ENCODE measurements at regions not wholly inside any gene's neighbourhood (a gene's known extent, or its start where the extent isn't known, plus 50 kb on each side); places are given as distances from the start of the nearest gene placed in this dataset.

DNA sequence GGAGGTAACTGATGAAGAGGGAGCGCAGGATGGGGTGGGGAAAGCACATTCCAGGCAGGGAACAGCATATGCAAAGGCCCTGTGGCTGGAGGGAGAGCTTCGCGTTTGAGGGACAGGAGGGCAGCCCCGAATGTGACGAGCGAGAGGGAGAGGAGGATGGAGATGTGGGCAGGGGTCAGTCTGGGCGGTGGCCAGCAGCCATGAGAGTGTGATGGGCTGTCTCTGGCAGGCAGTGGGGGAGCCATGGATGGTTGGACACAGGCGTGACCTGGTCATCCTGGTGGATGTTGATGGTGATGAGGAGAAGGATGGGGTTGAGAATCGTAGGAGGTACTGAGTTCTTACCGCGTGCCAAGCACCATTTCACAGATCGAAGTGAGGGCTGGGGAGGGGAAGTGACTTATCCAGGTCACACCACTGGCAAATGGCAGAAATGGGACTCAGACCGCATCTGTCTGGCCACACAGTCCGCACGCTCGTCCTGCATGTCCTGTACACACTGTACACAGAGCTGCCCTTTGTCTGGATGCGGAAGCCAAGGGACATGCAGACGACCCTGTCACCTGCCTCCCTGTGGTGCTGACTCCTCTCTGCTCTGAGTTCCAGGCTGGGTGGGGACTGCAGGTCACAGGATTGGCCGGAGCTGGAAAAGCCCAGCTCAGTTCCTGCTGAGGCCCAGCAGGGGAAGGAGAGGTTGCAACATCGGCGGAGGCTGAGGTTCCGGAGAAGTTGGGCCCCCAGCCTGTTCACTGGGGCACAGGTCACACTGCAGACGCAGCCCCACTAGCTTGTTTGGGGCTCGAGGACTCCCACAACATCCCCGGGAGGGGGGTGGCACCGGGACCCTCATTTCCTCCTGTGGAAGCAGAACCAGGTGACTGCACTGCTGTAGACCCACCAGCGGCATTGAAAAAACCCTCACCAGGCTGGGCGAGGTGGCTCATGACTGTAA, 165.6 kb upstream of the IER5L start:
- no peak overlapping the region for H2BK5ac ChIP-seq (ENCODE audit: low read depth, low read length, poor library complexity, severe bottlenecking)
- WGBS = 72% methylated on average over 28 of the region's 28 CpGs
- peak; percentile 71 for DNase-seq
- peak overlapping the region; percentile 77 for H4K91ac ChIP-seq (ENCODE audit: low read length)
- no peak overlapping the region for H3K4me3 ChIP-seq (ENCODE audit: insufficient read depth in 1 of 2, low read depth in 1 of 2, low read length in 2 of 2)
- peak overlapping the region; percentile 86 to 97 for H2BK12ac ChIP-seq (ENCODE audit: low read length in 2 of 2)
- H3K14ac ChIP-seq (ENCODE audit: low read length in 2 of 2) = peak overlapping the region in 1 of 2 experiments; percentile 50
- H3K4ac ChIP-seq (ENCODE audit: low read depth in 1 of 2, low read length in 2 of 2) = peak overlapping the region; percentile 55 to 94
- peaks cover 0 to 5% of the 10 kb centered on the region in 2 experiments for H3K36me3 ChIP-seq (ENCODE audit: control insufficient read depth in 1 of 2, insufficient read depth in 2 of 2, low read depth in 1 of 2, low read length in 2 of 2)
- peaks cover 30% of the 10 kb centered on the region for H3K4me1 ChIP-seq (ENCODE audit: control insufficient read depth, insufficient read depth, low read depth, low read length)
- no peak overlapping the region for H2AFZ ChIP-seq (ENCODE audit: low read depth, low read length)
- H3K9me3 ChIP-seq (ENCODE audit: control insufficient read depth, low read length) = no peaks in the 10 kb centered on the region
- peak overlapping the region; percentile 40 for H2AK5ac ChIP-seq (ENCODE audit: low read length, severe bottlenecking)
- no peak overlapping the region for H3K27ac ChIP-seq (ENCODE audit: low read length, poor library complexity, severe bottlenecking)
- peak overlapping the region; percentile 40 for H2BK120ac ChIP-seq (ENCODE audit: low read depth, low read length)
- no peak overlapping the region for H3K4me2 ChIP-seq (ENCODE audit: low read length, poor library complexity, severe bottlenecking)
- no peaks in the 10 kb centered on the region for H3K27me3 ChIP-seq (ENCODE audit: control insufficient read depth in 1 of 2, insufficient read depth in 1 of 2, low read length in 2 of 2)
- H3K18ac ChIP-seq (ENCODE audit: low read depth in 1 of 2, low read length in 2 of 2) = peak overlapping the region; percentile 23 to 82
- peak overlapping the region; percentile 96 for H2BK15ac ChIP-seq (ENCODE audit: low read depth, poor library complexity, severe bottlenecking)
- no peak overlapping the region for H3K23ac ChIP-seq (ENCODE audit: low read length in 2 of 2)
- H3K9ac ChIP-seq (ENCODE audit: low read length) = peak overlapping the region; percentile 16
- peak overlapping the region; percentile 92 for H4K8ac ChIP-seq (ENCODE audit: low read length)
- no peaks in the 10 kb centered on the region for H3K79me1 ChIP-seq (replicated peaks; ENCODE audit: low read length, poor library complexity, severe bottlenecking)

DNA sequence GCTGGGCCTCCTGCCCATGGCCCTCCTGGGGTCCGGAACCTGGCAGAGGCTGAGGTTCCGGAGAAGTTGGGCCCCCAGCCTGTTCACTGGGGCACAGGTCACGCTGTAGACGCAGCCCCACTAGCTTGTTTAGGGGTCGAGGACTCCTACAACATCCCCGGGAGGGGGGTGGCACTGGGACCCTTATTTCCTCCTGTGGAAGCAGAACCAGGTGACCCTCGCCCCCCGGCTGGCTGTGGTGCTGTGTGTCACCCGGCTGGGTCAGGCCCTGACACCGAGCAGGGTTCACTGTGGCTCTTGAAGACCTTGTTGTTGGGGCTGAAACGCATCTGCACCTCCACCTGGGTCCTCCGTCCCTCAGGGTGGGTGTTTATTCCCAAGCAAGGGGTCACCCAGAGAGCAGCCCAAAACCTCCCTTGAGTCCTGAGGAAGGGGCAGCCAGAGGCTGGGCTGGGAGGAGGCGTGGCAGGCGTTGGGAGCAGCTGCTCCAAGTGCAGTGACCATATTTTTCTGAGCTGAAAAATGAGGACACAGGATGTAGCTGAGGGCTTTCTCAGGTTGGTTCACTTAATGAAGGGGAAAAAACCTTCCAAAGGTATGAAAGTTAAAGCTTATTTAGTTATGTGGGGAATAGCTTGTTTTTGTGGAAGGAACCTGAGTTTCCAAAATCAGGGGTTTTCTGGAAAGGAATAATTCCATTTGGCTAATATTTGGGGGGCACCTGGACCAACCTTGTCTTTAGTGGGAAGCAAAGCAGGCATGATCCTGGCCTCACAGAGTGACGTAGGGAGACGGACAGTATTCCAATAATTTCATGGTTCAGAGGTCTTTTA, 164.7 kb upstream of the IER5L start:
- Histone ChIP-seq H3K9ac (ENCODE audit: low read length) (no peak overlapping the region), H2AK5ac (ENCODE audit: low read length, severe bottlenecking) (no peak overlapping the region), H2BK120ac (ENCODE audit: low read depth, low read length) (peak overlapping the region; percentile 40), H3K14ac (ENCODE audit: low read length in 2 of 2) (no peak overlapping the region), H2BK15ac (ENCODE audit: low read depth, poor library complexity, severe bottlenecking) (peak overlapping the region; percentile 96), H2BK5ac (ENCODE audit: low read depth, low read length, poor library complexity, severe bottlenecking) (no peak overlapping the region), H3K23ac (ENCODE audit: low read length in 2 of 2) (no peak overlapping the region), H2AFZ (ENCODE audit: low read depth, low read length) (no peak overlapping the region), H3K4me3 (ENCODE audit: insufficient read depth in 1 of 2, low read depth in 1 of 2, low read length in 2 of 2) (no peak overlapping the region), H4K91ac (ENCODE audit: low read length) (peak overlapping the region; percentile 77), H3K27ac (ENCODE audit: low read length, poor library complexity, severe bottlenecking) (no peak overlapping the region), H3K4me2 (ENCODE audit: low read length, poor library complexity, severe bottlenecking) (no peak overlapping the region), H3K4me1 (ENCODE audit: control insufficient read depth, insufficient read depth, low read depth, low read length) (peaks cover 31% of the 10 kb centered on the region), H2BK12ac (ENCODE audit: low read length in 2 of 2) (peak overlapping the region; percentile 91 to 97), H3K79me1 (replicated peaks; ENCODE audit: low read length, poor library complexity, severe bottlenecking) (no peaks in the 10 kb centered on the region), H4K8ac (ENCODE audit: low read length) (peak overlapping the region; percentile 27), H3K36me3 (ENCODE audit: control insufficient read depth in 1 of 2, insufficient read depth in 2 of 2, low read depth in 1 of 2, low read length in 2 of 2) (peaks cover 0 to 5% of the 10 kb centered on the region in 2 experiments), H3K9me3 (ENCODE audit: control insufficient read depth, low read length) (no peaks in the 10 kb centered on the region), H3K27me3 (ENCODE audit: control insufficient read depth in 1 of 2, insufficient read depth in 1 of 2, low read length in 2 of 2) (no peaks in the 10 kb centered on the region), H3K4ac (ENCODE audit: low read depth in 1 of 2, low read length in 2 of 2) (peak overlapping the region; percentile 55 to 94), H3K18ac (ENCODE audit: low read depth in 1 of 2, low read length in 2 of 2) (peak overlapping the region; percentile 38 to 82)
- WGBS = 91% methylated on average over 16 of the region's 16 CpGs
- DNase-seq = no peak

DNA sequence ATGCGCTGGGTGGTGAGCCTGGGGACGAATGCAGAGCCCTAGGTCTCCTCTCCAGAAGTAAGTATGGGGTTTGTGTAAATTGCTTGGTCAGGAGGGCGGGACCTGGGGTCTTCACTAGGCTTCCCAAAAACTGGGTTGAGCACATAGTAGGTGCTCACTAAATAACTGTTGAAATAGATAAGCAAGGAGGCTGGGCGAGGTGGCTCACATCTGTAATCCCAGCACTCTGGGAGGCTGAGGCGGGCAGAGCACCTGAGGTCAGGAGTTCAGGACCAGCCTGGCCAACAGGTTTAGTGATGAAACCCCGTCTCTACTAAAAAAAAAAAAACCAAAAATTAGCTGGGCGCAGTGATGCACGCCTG, 163.9 kb upstream of the IER5L start:
- H3K27ac ChIP-seq (ENCODE audit: low read length, poor library complexity, severe bottlenecking) = no peak overlapping the region
- H2BK5ac ChIP-seq (ENCODE audit: low read depth, low read length, poor library complexity, severe bottlenecking) = no peak overlapping the region
- no peak overlapping the region for H3K4me3 ChIP-seq (ENCODE audit: insufficient read depth in 1 of 2, low read depth in 1 of 2, low read length in 2 of 2)
- no peak overlapping the region for H2BK120ac ChIP-seq (ENCODE audit: low read depth, low read length)
- peak overlapping the region; percentile 92 for H2BK15ac ChIP-seq (ENCODE audit: low read depth, poor library complexity, severe bottlenecking)
- H3K27me3 ChIP-seq (ENCODE audit: control insufficient read depth in 1 of 2, insufficient read depth in 1 of 2, low read length in 2 of 2) = no peaks in the 10 kb centered on the region
- WGBS = 94% methylated on average over 8 of the region's 8 CpGs
- H2BK12ac ChIP-seq (ENCODE audit: low read length in 2 of 2) = no peak overlapping the region
- H3K9me3 ChIP-seq (ENCODE audit: control insufficient read depth, low read length) = no peaks in the 10 kb centered on the region
- peaks cover 34% of the 10 kb centered on the region for H3K4me1 ChIP-seq (ENCODE audit: control insufficient read depth, insufficient read depth, low read depth, low read length)
- no peak overlapping the region for H2AK5ac ChIP-seq (ENCODE audit: low read length, severe bottlenecking)
- no peak overlapping the region for H3K14ac ChIP-seq (ENCODE audit: low read length in 2 of 2)
- H2AFZ ChIP-seq (ENCODE audit: low read depth, low read length) = no peak overlapping the region
- peak overlapping the region; percentile 2 to 10 for H3K4ac ChIP-seq (ENCODE audit: low read depth in 1 of 2, low read length in 2 of 2)
- no peak overlapping the region for H3K4me2 ChIP-seq (ENCODE audit: low read length, poor library complexity, severe bottlenecking)
- no peak overlapping the region for H4K8ac ChIP-seq (ENCODE audit: low read length)
- no peak overlapping the region for H3K23ac ChIP-seq (ENCODE audit: low read length in 2 of 2)
- peaks cover 0 to 5% of the 10 kb centered on the region in 2 experiments for H3K36me3 ChIP-seq (ENCODE audit: control insufficient read depth in 1 of 2, insufficient read depth in 2 of 2, low read depth in 1 of 2, low read length in 2 of 2)
- H4K91ac ChIP-seq (ENCODE audit: low read length) = no peak overlapping the region
- DNase-seq = no peak
- no peak overlapping the region for H3K9ac ChIP-seq (ENCODE audit: low read length)
- peak overlapping the region in 1 of 2 experiments; percentile 15 for H3K18ac ChIP-seq (ENCODE audit: low read depth in 1 of 2, low read length in 2 of 2)
- no peaks in the 10 kb centered on the region for H3K79me1 ChIP-seq (replicated peaks; ENCODE audit: low read length, poor library complexity, severe bottlenecking)

All from mesenchymal stem cell (in vitro differentiated cells and primary cell).